ENCODE measurements at regions not wholly inside any gene's neighbourhood (a gene's known extent, or its start where the extent isn't known, plus 50 kb on each side); places are given as distances from the start of the nearest gene placed in this dataset.
A peak's percentile ranks its signal among the peaks of the same experiment; 100 is the strongest.
"Not testable (repeated sequence)": the region's sequence is repeated elsewhere in the genome, so short reads cannot be mapped to it uniquely, and the experiment has no call there.

GRCh38 chr2:237196866-237197618 lies 111.4 kb downstream of the COPS8 start:
- DNase-seq: peak; percentile 48

GRCh38 chr2:237198164-237198855 lies 112.6 kb downstream of the COPS8 start:
- DNase-seq: no peak

DNA sequence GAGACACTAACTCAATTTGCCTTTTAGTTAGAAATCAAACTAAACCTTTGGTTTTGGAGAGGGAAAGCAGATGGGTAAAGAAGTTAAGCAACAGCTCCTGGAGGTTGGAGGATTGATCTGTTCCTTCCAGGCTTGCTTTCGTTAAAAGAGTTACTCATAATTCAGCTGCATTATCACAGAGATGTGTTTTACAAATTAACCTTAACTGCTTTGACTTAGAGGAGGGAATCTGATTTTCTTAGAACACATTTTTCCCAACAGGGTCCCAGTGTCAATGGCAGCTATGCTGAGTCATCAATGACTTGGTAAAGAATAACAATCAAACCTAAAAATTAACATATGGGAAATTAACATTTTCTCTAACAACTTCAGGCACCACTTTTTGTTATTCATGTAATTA lies 113.4 kb downstream of the COPS8 start:
- no peak for DNase-seq

GRCh38 chr2:237199577-237199976 lies 113.9 kb downstream of the COPS8 start:
- no peak for DNase-seq

DNA sequence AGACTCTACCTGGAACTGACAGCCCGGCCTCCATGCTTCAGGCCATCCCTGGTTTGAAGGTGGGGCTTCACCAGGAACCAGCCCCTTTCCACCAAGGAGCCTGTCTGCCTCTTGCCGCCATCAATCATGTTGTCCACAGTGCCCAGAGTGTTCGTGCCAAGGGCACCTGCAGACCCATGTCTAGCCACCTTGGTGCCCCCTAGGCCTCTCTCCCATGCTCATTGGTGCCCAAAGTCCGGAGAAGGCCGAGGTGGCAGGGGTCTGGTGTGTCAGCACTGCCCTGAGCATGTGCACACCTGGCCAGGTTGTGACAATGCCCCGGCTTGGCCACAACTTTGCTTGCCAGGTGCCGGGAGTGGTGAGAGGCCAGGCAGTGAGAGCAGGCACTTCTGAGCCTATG lies 114.8 kb downstream of the COPS8 start:
- no peak for DNase-seq

DNA sequence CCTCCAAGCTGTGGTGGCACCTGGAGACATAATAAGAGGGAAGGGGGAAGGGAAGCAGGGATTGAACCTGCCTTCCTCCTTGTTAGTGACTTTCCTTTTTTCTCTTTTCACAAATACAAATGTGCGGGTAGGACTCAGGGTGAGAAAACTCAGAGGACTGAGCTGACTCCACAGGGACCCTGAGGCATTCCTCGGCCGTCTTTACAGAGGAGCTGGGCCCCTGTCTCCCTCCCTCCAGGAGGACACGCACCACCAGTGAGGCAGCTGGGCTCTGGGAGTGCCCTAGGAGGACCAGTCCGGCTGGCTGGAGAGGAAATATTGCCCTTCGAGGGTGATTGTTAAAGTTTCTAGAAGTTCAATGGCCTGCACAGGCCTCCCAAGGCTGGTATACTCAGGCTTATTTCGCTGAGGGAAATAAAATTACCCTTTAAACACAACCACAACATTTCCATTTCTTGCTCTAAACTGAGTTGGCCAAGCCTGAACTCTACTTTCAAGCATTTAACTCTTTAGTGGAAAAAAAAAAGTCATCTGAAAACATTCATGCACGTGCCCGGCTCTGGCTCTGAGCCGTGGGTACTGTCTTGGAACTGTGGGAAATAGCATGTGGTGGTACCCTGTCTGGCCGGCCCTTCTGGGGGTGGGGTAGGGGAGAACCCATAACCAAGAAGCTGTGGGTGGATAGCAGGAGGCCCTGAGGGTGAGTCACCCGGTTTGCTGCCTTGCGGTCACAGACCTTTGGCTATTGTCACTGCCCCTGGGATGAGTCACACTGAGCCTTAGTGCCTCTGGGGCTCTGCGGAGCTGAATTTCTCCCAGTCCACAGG lies 116.0 kb downstream of the COPS8 start:
- peak; percentile 94 for DNase-seq

- DNase-seq: no peak
These were observed 116.8 kb downstream of the COPS8 start for GRCh38 chr2:237202288-237203030.

GRCh38 chr2:237205043-237205541 lies 119.4 kb downstream of the COPS8 start:
- no peak for DNase-seq

GRCh38 chr2:237205561-237205971 lies 119.9 kb downstream of the COPS8 start:
- no peak for DNase-seq

GRCh38 chr2:237207646-237208045 lies 122.0 kb downstream of the COPS8 start:
- peak; percentile 19 for DNase-seq

- peak; percentile 34 for DNase-seq
These were observed 122.9 kb downstream of the COPS8 start for GRCh38 chr2:237208373-237209260.

DNA sequence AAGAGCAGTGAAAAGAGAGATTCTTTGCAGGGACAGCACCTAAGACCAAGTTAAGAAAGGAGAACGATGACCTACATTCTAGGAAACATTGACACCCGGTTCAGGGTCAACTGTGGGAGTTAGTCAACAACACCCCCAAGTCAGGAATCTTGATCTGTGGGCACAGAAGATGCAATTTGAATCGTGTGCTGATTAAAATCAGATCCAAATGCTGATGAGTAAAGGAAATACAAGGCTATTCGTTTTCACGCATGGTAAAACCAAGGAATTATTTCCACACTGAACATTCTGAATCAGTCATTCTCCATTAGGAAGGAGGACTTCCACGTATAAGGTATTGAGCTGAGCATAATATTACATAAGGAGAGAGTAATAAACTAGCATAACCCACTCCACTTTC lies 124.2 kb downstream of the COPS8 start:
- DNase-seq: no peak

DNA sequence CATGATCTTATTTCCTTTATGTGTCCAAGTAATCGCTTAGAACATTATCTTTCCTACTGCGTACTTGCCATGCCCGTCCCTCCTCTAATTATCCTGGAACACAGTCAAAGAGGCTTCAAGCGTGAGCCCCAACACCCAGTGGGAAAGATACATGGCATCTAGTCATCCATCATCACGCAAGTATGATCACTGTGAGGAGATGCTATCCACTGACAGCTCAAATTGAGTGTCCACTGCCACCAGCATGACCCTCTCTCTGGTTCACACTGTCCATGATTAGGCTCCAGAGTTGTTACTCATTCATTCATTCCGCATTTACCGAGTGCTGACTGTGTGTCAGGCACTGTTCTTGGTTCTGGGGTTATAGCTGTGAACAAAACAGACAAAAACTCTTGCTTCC lies 124.6 kb downstream of the COPS8 start:
- DNase-seq: no peak

GRCh38 chr2:237210763-237211162 lies 125.1 kb downstream of the COPS8 start:
- no peak for DNase-seq

- DNase-seq: not testable (repeated sequence)
These were observed 126.9 kb downstream of the COPS8 start for GRCh38 chr2:237212356-237213279.

DNA sequence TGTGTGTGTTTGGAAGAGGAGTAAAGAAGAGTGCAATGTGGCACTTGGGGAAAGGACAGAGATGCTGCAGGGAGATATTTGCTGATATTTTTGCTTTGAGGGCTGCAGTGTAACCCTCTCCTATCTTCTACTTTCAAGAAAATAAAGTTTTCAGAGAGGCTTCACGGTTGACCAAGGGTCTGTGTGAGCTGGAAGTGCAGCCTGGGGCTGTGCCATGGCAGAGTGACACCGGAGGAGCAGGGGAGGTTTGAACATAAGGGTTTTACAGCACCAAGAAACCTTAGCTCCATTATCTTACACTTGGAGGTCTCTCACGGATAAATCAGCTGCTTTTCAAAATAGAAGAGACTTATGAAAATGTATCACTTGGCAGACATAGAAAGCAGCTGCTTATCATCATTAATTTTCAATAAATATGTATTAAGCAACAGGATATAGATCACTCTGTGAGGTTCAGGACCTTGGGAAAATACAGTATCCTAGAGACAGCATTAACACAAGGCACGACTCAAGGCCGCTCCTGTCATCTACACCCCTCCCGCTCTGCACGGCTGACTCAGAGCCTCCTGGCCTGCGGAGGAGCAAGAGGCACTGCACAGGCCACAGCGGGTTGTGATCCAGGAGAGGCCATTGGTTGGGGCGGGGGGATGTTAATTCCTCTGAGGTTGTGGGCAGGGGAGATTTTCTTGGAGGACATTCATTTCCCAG lies 127.8 kb downstream of the COPS8 start:
- no peak for DNase-seq

DNA sequence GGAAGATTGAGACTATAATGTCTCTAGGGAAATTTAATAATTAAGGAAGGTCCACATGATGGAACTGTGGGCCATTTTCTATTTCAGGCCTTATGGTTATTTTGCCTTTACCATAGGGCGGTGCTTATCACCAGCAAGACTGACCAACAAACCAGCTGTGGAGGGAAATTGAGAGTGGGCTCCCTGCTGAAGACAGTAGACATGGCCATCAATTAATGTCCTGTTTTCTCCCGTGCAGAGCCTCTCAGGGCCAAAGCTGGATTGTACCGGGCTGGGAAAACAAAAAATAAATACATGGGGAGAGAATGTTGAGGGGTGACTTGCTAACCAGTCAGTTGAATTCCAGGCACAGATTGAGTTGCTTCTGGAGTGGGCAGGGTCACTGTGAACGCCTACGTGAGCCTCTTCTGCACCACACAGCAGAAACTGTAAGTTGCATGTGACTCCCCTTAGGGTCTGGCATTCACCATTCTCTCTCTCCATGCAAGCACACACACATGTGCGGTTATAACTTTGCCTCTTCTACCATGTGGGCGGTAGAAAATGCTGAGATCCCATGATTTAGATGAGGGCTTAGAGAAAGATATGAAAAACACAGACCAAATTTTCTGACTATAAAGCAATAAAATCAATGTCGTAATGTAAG lies 128.5 kb downstream of the COPS8 start:
- no peak for DNase-seq

DNA sequence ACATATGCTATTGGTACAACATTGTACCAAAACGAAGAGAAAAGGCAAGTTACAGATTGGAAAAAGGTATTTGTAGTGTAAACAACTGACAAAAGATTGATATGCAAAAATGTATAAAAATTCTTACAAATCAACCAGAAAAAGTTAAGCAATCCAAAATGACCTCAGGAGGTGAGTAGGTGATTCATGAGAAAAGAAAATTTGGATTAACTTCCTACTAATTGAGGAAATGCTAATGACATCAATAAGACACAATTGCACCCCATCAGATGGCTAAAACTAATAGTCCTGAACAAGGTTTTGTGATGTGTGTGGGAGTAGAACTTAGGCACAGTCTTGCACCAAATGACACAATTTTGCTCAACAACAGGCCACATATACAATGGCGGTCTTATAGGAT lies 129.3 kb downstream of the COPS8 start:
- DNase-seq: no peak

- no peak for DNase-seq
These were observed 132.4 kb downstream of the COPS8 start for GRCh38 chr2:237217995-237218616.

All from MV-4-11 (cell line).